OCI-LY7 (cell line): ENCODE measurements at regions not wholly inside any gene's neighbourhood (a gene's known extent, or its start where the extent isn't known, plus 50 kb on each side); places are given as distances from the start of the nearest gene placed in this dataset.

Experiments used
- BruUV-seq: library from RNA; stranded (reverse); fragments of 400-500 nt; replicated peaks from 2 replicates; lab custom pipeline; 2021; lab: Mats Ljungman, UMichigan
- CTCF ChIA-PET: fragments of 300-600 bp; sonication (Branson Sonifier 250); formaldehyde crosslinking; loops from one replicate; lab custom pipeline; 2022; ENCODE audit warnings: antibody characterized with exemption; ENCODE audit not compliant: unreplicated experiment; lab: Charles Lee
- POLR2A ChIA-PET: fragments of 300-600 bp; sonication (Branson Sonifier 250); formaldehyde crosslinking; loops from one replicate; lab custom pipeline; 2022; ENCODE audit warnings: antibody characterized with exemption; lab: Charles Lee
- DNase-seq: peaks from one replicate; pipeline ENCODE4 v3.0.0-alpha.2; 2015; ENCODE audit warnings: low spot score
- H2AFZ ChIP-seq: fragments of 200-600 bp; sonication (generic), shearing (Covaris generic); 2 replicates; pipeline ENCODE4 v1.6.1; 2014; ENCODE audit warnings: mild to moderate bottlenecking, antibody characterized with exemption, low read length, moderate library complexity
- H3K27ac ChIP-seq: fragments of 200-600 bp; sonication (generic); 2 replicates; pipeline ENCODE4 v1.5.1; 2014; ENCODE audit warnings: mixed run types, low read depth, mild to moderate bottlenecking, moderate library complexity, low read length, inconsistent platforms; ENCODE audit not compliant: poor library complexity, severe bottlenecking
- H3K36me3 ChIP-seq: fragments of 200-600 bp; sonication (generic); 2 replicates; pipeline ENCODE4 v1.6.1; 2014; ENCODE audit warnings: mild to moderate bottlenecking, antibody characterized with exemption, low read length, moderate library complexity, mixed read lengths; ENCODE audit not compliant: insufficient read depth
- H3K4me1 ChIP-seq: fragments of 200-600 bp; sonication (generic); 2 replicates; pipeline ENCODE4 v1.5.1; 2014; ENCODE audit warnings: mild to moderate bottlenecking, low read length; ENCODE audit not compliant: insufficient read depth, poor library complexity, severe bottlenecking
- H3K4me2 ChIP-seq: fragments of 200-600 bp; sonication (generic); 2 replicates; pipeline ENCODE4 v1.6.1; 2014; ENCODE audit warnings: mild to moderate bottlenecking, low read length
- H3K4me3 ChIP-seq: fragments of 200-600 bp; sonication (generic); 2 replicates; pipeline ENCODE4 v1.5.1; 2014; ENCODE audit warnings: mild to moderate bottlenecking, low read depth, low read length; ENCODE audit not compliant: poor library complexity, severe bottlenecking
- H3K79me2 ChIP-seq: fragments of 200-600 bp; sonication (generic); 2 replicates; pipeline ENCODE4 v1.6.1; 2016; ENCODE audit warnings: low read depth, mild to moderate bottlenecking, low read length, moderate library complexity, mixed read lengths; ENCODE audit not compliant: insufficient read depth
- H3K9me2 ChIP-seq: fragments of 200-600 bp; sonication (generic); 2 replicates; pipeline ENCODE4 v1.6.1; 2016; ENCODE audit warnings: mild to moderate bottlenecking, low read length, mixed read lengths; ENCODE audit not compliant: insufficient read depth
- H3K9me3 ChIP-seq: fragments of 200-600 bp; sonication (generic); 2 replicates; pipeline ENCODE4 v1.6.1; 2014; ENCODE audit warnings: mild to moderate bottlenecking, mixed run types, low read length, mixed read lengths
- H4K20me1 ChIP-seq: fragments of 200-600 bp; sonication (generic); 2 replicates; pipeline ENCODE4 v1.6.1; 2014; ENCODE audit warnings: mild to moderate bottlenecking, antibody characterized with exemption, low read length, moderate library complexity, mixed read lengths; ENCODE audit not compliant: insufficient read depth
- CTCF ChIP-seq: fragments of 200-600 bp; sonication (generic); conservative IDR thresholded peaks from 2 replicates; pipeline ENCODE4 v1.5.1; 2014; ENCODE audit warnings: mild to moderate bottlenecking, antibody characterized with exemption, low read length, moderate library complexity, mixed read lengths
- EZH2phosphoT487 ChIP-seq: fragments of 200-600 bp; sonication (generic); IDR thresholded peaks from 2 replicates; pipeline ENCODE4 v1.6.1; 2018; ENCODE audit warnings: low read depth, borderline replicate concordance, mild to moderate bottlenecking, mixed run types, antibody characterized with exemption, low read length, moderate library complexity, mixed read lengths
- intact Hi-C: fragments of 100-400 bp; cut with micrococcal nuclease; formaldehyde crosslinking; loops from one replicate; pipeline ENCODE4 v1.10.0; 2022; ENCODE audit not compliant: unreplicated experiment

GRCh38 chr4:71625005-71625404, 158.9 kb downstream of the GC start:
- Histone ChIP-seq H3K4me3 (no peak overlapping the region), H3K79me2 (no peaks in the 10 kb centered on the region), H3K4me1 (no peaks in the 10 kb centered on the region), H3K9me2 (no peaks in the 10 kb centered on the region), H4K20me1 (no peaks in the 10 kb centered on the region), H3K4me2 (no peak overlapping the region), H3K27ac (no peak overlapping the region), H2AFZ (no peak overlapping the region), H3K9me3 (no peaks in the 10 kb centered on the region), H3K36me3 (no peaks in the 10 kb centered on the region)
- intact Hi-C loops = no loop called here
- ChIA-PET POLR2A (interaction anchor here (0.7 kb wide), 1 partner anchor 630 kb away, joined by 3 read pairs; no protein-coding TSS in a partner anchor), CTCF (no interaction called here)
- BruUV-seq = no TSS peak
- DNase-seq = no peak
- TF ChIP-seq EZH2phosphoT487 (no peak), CTCF (no peak)
